Mucosa of rectum (tissue), 2 donors: ENCODE measurements at regions not wholly inside any gene's neighbourhood (a gene's known extent, or its start where the extent isn't known, plus 50 kb on each side); places are given as distances from the start of the nearest gene placed in this dataset.

Source experiments
- H3K27ac ChIP-seq, 2 donors: one replicate each; pipeline ENCODE4 v1.7.0; 2013; ENCODE audit warnings: inconsistent platforms in 2 of 2, low read depth in 2 of 2, low read length in 2 of 2
- H3K27me3 ChIP-seq, 2 donors: one replicate each; pipeline ENCODE4 v1.7.0; 2013; ENCODE audit warnings: low read length in 2 of 2; ENCODE audit not compliant: control insufficient read depth in 2 of 2, insufficient read depth in 2 of 2
- H3K36me3 ChIP-seq, 2 donors: one replicate each; pipeline ENCODE4 v1.7.0; 2013; ENCODE audit warnings: low read length in 2 of 2; ENCODE audit not compliant: control insufficient read depth in 2 of 2, insufficient read depth in 2 of 2
- H3K4me1 ChIP-seq, 2 donors: one replicate each; pipeline ENCODE4 v1.7.0; 2013; ENCODE audit warnings: low read length in 2 of 2, mild to moderate bottlenecking in 1 of 2; ENCODE audit not compliant: control insufficient read depth in 2 of 2, insufficient read depth in 2 of 2
- H3K4me3 ChIP-seq, 2 donors: one replicate each; pipeline ENCODE4 v1.7.0; 2013; ENCODE audit warnings: low read length in 2 of 2
- H3K9ac ChIP-seq, 2 donors: one replicate each; pipeline ENCODE4 v1.7.0; 2013; ENCODE audit warnings: low read length in 2 of 2, low read depth in 1 of 2, mild to moderate bottlenecking in 1 of 2
- H3K9me3 ChIP-seq, 2 donors: one replicate each; pipeline ENCODE4 v1.7.0; 2013; ENCODE audit warnings: low read length in 2 of 2; ENCODE audit not compliant: control insufficient read depth in 2 of 2
- donor health status: healthy.
- donor health status: Normal muscosa, but diverticular disease.

DNA sequence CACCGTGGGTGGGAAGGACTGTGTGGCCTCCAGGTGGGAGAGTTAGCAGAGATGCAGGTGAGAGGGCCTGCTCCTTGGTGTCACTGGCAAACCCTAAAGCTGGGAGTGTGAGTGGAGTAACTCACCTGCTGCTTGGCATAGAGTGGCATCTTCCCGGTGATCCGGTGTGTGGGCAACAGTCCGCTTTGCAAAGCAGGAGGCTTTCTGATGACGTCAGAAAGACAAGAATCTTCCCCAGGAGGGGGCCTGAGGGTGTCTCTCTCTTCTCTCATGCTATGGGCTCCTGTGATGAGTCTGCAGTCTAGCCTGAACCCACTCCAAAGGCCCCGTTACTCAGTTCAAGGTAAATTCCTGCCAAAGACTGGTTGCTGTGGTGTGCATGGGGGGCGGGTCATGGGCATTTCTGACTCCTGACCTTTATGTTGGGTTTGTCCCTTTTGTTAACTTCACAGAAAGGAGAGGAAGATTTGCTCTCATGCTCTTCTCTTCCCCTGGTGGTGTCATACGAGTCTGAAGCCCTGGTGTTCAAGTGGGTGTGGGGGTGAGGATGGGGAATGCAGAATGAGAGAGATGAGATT is 187.9 kb downstream of the GATA3 start:
- no peaks in the 10 kb centered on the region for H3K4me1 ChIP-seq
- no peak overlapping the region for H3K9ac ChIP-seq
- H3K27ac ChIP-seq: no peak overlapping the region
- no peaks in the 10 kb centered on the region for H3K9me3 ChIP-seq
- no peaks in the 10 kb centered on the region for H3K27me3 ChIP-seq
- no peaks in the 10 kb centered on the region for H3K36me3 ChIP-seq
- no peak overlapping the region for H3K4me3 ChIP-seq

DNA sequence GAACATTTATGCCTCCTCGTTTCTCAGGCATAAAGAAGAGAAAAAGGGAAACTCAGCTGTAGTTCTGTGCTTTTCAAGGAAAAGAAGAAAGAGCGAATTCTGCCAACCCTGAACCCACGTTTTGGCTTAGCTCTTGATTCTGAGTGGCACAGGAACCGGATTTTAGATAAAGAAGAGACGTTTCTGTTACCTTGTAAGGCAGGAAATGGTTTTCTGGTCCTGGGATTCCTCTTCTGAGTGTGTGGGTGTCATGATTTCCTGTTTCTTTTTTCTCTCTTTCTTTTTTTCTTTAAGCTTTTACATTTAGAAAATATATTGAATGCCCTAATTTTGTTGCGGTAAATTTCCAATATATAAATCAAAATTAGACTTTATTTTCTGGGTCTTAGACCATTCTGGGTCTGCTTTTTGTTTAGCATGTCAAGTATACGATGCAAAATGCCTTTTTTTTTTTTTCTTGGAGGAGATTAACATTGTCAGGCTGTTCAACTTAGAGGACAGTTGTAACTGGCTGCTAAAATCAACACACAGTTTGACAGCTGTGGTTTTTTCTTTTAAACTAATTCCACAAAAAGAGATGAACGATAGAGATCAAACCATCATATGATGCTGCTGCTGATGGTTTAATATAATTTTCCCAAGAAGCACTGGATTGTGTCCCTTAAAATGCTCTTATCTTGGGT is 190.8 kb downstream of the GATA3 start:
- Histone ChIP-seq H3K27ac (no peak overlapping the region), H3K27me3 (no peaks in the 10 kb centered on the region), H3K4me1 (no peaks in the 10 kb centered on the region), H3K36me3 (no peaks in the 10 kb centered on the region), H3K9ac (no peak overlapping the region), H3K4me3 (no peak overlapping the region), H3K9me3 (no peaks in the 10 kb centered on the region)

DNA sequence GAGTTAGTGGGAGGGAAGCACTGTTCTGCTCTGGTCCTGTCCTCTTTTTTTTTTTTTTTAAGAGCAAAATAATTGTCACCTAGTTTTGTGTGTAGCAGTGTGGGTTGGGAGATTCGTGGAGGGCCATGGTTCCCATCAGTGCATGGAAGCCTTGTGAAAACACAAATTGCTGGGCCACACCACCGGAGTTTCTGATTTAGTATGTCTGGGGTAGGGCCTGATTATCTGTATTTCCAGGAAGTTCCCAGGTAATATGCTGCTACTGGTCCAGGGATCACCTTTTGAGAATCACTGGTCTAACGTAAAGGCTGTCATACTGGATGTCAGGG is 191.3 kb downstream of the GATA3 start:
- Histone ChIP-seq H3K4me3 (no peak overlapping the region), H3K36me3 (no peaks in the 10 kb centered on the region), H3K9me3 (no peaks in the 10 kb centered on the region), H3K9ac (no peak overlapping the region), H3K4me1 (no peaks in the 10 kb centered on the region), H3K27me3 (no peaks in the 10 kb centered on the region), H3K27ac (no peak overlapping the region)

DNA sequence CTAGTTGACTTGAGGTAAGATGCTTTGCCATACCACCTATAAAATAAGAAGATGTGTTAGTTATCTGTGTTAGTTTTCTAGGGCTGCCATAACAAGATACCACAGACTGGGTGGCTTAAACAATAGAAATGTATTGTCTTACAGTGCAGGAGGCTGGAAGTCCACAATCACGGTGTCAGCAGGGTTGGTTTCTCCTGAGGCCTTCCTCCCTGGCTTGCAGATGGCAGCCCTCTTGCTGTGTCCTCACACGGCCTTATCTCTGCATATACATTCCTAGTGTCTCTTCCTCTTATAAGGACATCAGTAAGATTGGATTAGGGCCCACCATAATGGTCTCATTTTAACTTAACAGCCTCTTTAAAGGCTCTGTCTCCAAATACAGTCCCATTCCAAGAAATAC is 192.1 kb downstream of the GATA3 start:
- H3K4me1 ChIP-seq: no peaks in the 10 kb centered on the region
- H3K27me3 ChIP-seq: no peaks in the 10 kb centered on the region
- no peaks in the 10 kb centered on the region for H3K9me3 ChIP-seq
- no peak overlapping the region for H3K9ac ChIP-seq
- H3K36me3 ChIP-seq: no peaks in the 10 kb centered on the region
- no peak overlapping the region for H3K27ac ChIP-seq
- H3K4me3 ChIP-seq: no peak overlapping the region

DNA sequence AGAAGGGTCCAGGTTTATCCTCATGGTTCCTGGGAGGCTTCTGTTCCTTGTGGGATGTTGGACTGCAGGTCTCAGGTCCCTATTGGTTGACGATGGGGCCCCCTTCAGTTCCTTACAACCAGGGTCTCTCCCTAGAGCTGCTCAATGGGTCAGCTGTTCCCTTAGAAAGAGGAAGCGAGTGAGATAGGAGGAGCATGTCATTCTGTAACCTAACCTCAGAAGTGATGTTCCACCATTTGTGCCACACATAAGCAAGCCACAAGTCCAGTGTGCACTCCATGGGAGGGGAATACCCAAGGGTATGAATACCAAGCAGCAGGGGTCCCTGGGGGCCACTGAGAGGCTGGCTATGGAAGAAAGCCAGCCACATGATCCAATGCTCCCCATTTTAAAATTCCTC is 192.7 kb downstream of the GATA3 start:
- Histone ChIP-seq H3K4me3 (no peak overlapping the region), H3K27me3 (no peaks in the 10 kb centered on the region), H3K9me3 (no peaks in the 10 kb centered on the region), H3K9ac (no peak overlapping the region), H3K36me3 (no peaks in the 10 kb centered on the region), H3K4me1 (no peaks in the 10 kb centered on the region), H3K27ac (no peak overlapping the region)

DNA sequence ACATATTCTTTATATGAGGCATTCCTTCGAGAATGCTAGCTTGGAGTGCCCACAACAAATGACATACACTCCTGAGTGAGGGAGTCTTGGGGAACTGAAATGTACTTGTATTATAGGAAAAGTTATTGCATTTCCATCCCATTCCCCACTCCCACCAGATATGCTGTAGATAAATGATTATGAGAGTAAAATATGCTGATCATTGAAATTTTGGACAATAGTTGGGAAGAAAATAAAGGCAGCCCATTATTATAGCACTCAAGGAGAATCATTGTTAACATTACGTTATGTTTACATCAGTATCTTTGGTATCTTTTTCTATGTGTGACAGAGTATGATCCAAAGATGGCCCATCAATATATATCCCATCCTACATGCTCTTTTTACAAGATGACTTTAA is 194.4 kb downstream of the GATA3 start:
- Histone ChIP-seq H3K27me3 (no peaks in the 10 kb centered on the region), H3K9me3 (no peaks in the 10 kb centered on the region), H3K36me3 (no peaks in the 10 kb centered on the region), H3K4me1 (no peaks in the 10 kb centered on the region), H3K27ac (no peak overlapping the region), H3K9ac (no peak overlapping the region), H3K4me3 (no peak overlapping the region)

DNA sequence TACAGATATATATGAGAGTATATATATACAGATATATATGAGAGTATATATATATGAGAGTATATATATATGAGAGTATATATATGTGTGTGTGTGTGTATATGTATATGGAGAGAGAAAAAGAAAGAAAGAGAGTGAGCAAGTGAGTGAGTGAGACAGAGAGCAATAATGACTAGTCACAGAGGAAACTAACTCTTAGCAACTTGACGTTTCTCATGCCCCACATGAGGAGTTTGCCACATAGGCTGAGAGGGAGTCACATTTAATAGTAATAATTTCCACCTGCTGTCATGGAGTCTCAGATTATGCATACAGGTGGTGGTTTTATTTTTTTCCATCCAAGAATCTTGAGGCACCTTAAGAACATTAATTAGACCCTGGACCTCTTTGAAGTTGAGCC is 199.9 kb downstream of the GATA3 start:
- H3K36me3 ChIP-seq: no peaks in the 10 kb centered on the region
- H3K4me3 ChIP-seq: no peak overlapping the region
- H3K27me3 ChIP-seq: no peaks in the 10 kb centered on the region
- no peak overlapping the region for H3K9ac ChIP-seq
- no peaks in the 10 kb centered on the region for H3K9me3 ChIP-seq
- H3K4me1 ChIP-seq: no peaks in the 10 kb centered on the region
- H3K27ac ChIP-seq: no peak overlapping the region

DNA sequence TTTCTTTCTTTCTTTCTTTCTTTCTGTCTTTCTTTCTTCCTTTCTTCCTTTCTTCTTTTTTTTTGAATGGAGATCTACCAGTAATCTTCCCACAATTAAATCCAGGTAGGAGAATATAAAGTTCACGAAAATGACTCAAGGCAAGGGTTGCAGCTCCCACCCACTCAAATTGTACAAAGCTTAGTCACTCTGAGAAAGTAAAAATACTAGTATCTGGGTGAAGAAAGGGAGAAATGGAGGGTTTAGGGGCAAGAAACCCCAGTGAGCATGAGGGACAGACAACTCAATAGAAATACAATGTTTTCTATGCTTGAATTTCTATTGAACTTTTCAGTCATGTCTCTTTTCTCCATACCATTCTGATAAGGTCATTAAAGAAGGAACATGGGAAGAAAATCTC is 200.8 kb downstream of the GATA3 start:
- no peaks in the 10 kb centered on the region for H3K27me3 ChIP-seq
- H3K4me1 ChIP-seq: no peaks in the 10 kb centered on the region
- no peak overlapping the region for H3K4me3 ChIP-seq
- H3K27ac ChIP-seq: no peak overlapping the region
- no peak overlapping the region for H3K9ac ChIP-seq
- H3K36me3 ChIP-seq: no peaks in the 10 kb centered on the region
- no peaks in the 10 kb centered on the region for H3K9me3 ChIP-seq

DNA sequence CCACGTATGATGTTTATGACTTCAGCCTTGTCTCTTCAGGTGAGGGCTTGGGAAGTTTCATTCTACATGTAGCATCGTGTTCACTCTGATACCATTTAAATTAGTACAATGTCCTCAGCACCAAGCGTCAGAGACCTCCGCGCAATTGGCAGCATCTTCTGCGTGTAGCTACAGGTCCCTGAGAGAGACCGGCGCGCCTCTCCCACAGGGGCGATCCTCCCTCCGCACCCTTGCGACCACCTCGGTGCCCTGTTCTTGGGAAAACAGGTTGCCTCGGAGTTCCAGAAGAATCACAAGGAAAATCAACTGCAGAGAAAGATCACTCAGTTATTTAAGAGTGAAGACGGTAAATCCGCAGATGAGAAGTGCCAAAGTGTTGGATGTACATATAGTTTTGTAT is 206.2 kb downstream of the GATA3 start:
- Histone ChIP-seq H3K27ac (no peak overlapping the region), H3K9me3 (no peaks in the 10 kb centered on the region), H3K9ac (no peak overlapping the region), H3K27me3 (no peaks in the 10 kb centered on the region), H3K4me3 (no peak overlapping the region), H3K4me1 (no peaks in the 10 kb centered on the region), H3K36me3 (no peaks in the 10 kb centered on the region)

DNA sequence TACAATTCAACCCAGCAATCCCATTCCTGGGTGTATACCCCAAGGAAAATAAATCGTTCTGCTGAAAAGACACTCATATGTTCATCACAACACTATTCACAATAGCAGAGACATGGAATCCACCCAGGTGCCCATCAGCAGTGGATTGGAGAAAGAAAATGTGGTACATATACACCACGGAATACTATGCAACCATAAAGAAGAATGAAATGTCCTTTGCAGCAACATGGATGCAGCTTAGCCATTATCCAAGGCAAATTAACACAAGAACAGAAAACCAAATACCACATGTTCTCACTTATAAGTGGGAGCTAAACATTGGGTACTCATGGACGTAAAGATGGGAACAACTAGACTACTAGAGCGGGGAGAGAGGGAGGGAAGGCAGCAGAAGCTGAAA is 207.8 kb downstream of the GATA3 start:
- Histone ChIP-seq H3K9me3 (no peaks in the 10 kb centered on the region), H3K9ac (no peak overlapping the region), H3K4me3 (no peak overlapping the region), H3K27ac (no peak overlapping the region), H3K4me1 (no peaks in the 10 kb centered on the region), H3K27me3 (no peaks in the 10 kb centered on the region), H3K36me3 (no peaks in the 10 kb centered on the region)

DNA sequence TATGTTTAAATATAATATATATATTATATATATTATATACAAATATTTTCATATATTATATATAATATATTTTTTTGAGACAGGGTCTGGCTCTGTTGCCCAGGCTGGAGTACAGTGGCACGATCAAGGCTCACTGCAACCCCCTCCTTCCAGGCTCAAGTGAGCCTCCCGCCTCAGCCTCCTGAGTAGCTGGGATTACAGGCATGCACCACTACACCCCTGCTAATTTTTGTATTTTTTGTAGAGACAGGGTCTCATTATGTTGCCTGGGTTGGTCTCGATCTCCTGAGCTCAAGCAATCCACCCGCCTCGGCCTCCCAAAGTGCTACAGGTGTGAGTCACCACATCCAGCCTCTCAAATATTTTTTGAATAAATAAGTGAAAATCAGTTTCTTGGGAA is 215.5 kb downstream of the GATA3 start:
- Histone ChIP-seq H3K4me1 (no peaks in the 10 kb centered on the region), H3K4me3 (no peak overlapping the region), H3K9ac (no peak overlapping the region), H3K27ac (no peak overlapping the region), H3K36me3 (no peaks in the 10 kb centered on the region), H3K27me3 (no peaks in the 10 kb centered on the region), H3K9me3 (no peaks in the 10 kb centered on the region)
